SU-DHL-6 (cell line): ENCODE measurements at regions not wholly inside any gene's neighbourhood (a gene's known extent, or its start where the extent isn't known, plus 50 kb on each side); places are given as distances from the start of the nearest gene placed in this dataset.

ENCODE experiments used
- CTCF ChIP-seq: fragments of 200-600 bp; sonication (generic); IDR thresholded peaks from one replicate; pipeline ENCODE4 v1.5.1; 2017; ENCODE audit warnings: antibody characterized with exemption, mild to moderate bottlenecking, low read length, moderate library complexity; ENCODE audit not compliant: insufficient read depth, poor library complexity, severe bottlenecking
- EZH2phosphoT487 ChIP-seq: fragments of 200-600 bp; sonication (generic), shearing (Covaris generic); conservative IDR thresholded peaks from 2 replicates; pipeline ENCODE4 v1.6.1; 2018; ENCODE audit warnings: mild to moderate bottlenecking, antibody characterized with exemption, low read length, moderate library complexity, mixed read lengths

GRCh38 chr7:26093023-26093422 is 59.0 kb upstream of the NFE2L3 start:
- no peak for TF ChIP-seq CTCF
- TF ChIP-seq EZH2phosphoT487: no peak
